Liver (tissue), 8 donors: ENCODE measurements at regions not wholly inside any gene's neighbourhood (a gene's known extent, or its start where the extent isn't known, plus 50 kb on each side); places are given as distances from the start of the nearest gene placed in this dataset.

Experiments used
- DNase-seq: peaks from one replicate; pipeline ENCODE4 v3.0.0-alpha.2; 2017; ENCODE audit warnings: low spot score
- H3K27ac ChIP-seq, 2 donors: one replicate each; pipeline ENCODE4 v1.7.0; 2013; ENCODE audit warnings: inconsistent platforms in 2 of 2, low read length in 2 of 2, control low read depth in 1 of 2, low read depth in 1 of 2, mild to moderate bottlenecking in 1 of 2
- H3K27me3 ChIP-seq, 4 donors: one replicate each; pipeline versions ENCODE4 v1.6.1 to v1.7.0; 2013; ENCODE audit warnings: low read length in 3 of 4, inconsistent platforms in 1 of 4, mild to moderate bottlenecking in 1 of 4, moderate library complexity in 1 of 4; ENCODE audit not compliant: control insufficient read depth in 4 of 4, insufficient read depth in 4 of 4
- H3K36me3 ChIP-seq, 4 donors: one replicate each; pipeline versions ENCODE4 v1.6.1 to v1.7.0; 2013; ENCODE audit warnings: low read length in 3 of 4, mild to moderate bottlenecking in 3 of 4, low read depth in 1 of 4, moderate library complexity in 1 of 4; ENCODE audit not compliant: control insufficient read depth in 4 of 4, insufficient read depth in 3 of 4
- H3K4me1 ChIP-seq, 4 donors: one replicate each; pipeline versions ENCODE4 v1.6.1 to v1.7.0; 2013; ENCODE audit warnings: low read length in 3 of 4, mild to moderate bottlenecking in 3 of 4, moderate library complexity in 1 of 4; ENCODE audit not compliant: control insufficient read depth in 4 of 4, insufficient read depth in 4 of 4
- H3K4me3 ChIP-seq, 3 donors: one replicate each; pipeline versions ENCODE4 v1.6.1 to v1.7.0; 2013; ENCODE audit warnings: low read length in 3 of 3, control low read depth in 1 of 3, low read depth in 1 of 3, mild to moderate bottlenecking in 1 of 3
- H3K9ac ChIP-seq, 2 donors: one replicate each; pipeline ENCODE4 v1.7.0; 2013; ENCODE audit warnings: low read length in 2 of 2, mild to moderate bottlenecking in 2 of 2, moderate library complexity in 2 of 2, control low read depth in 1 of 2, low read depth in 1 of 2
- H3K9me3 ChIP-seq, 4 donors: one replicate each; pipeline versions ENCODE4 v1.6.1 to v1.7.0; 2013; ENCODE audit warnings: low read length in 3 of 4; ENCODE audit not compliant: control insufficient read depth in 4 of 4
- EGR1 ChIP-seq, 2 donors: IDR thresholded peaks; 2 replicates each; pipeline ENCODE4 v1.6.1; 2016 to 2018; ENCODE audit warnings: antibody characterized with exemption in 2 of 2, low read depth in 2 of 2
- FOXA1 ChIP-seq: IDR thresholded peaks from 2 replicates; pipeline ENCODE4 v1.6.1; 2016; ENCODE audit warnings: antibody characterized with exemption
- FOXA2 ChIP-seq: IDR thresholded peaks from 2 replicates; pipeline ENCODE4 v1.6.1; 2016; ENCODE audit warnings: antibody characterized with exemption
- HNF4A ChIP-seq, 2 donors: conservative IDR thresholded peaks; 2 replicates each; pipeline ENCODE4 v1.6.1; 2016; ENCODE audit warnings: antibody characterized with exemption in 2 of 2, mild to moderate bottlenecking in 2 of 2
- HNF4G ChIP-seq: IDR thresholded peaks from 2 replicates; pipeline ENCODE4 v1.6.1; 2016; ENCODE audit warnings: antibody characterized with exemption
- JUND ChIP-seq, 2 donors: IDR thresholded peaks; 2 replicates each; pipeline ENCODE4 v1.6.1; 2016; ENCODE audit warnings: antibody characterized with exemption in 2 of 2
- NR2F2 ChIP-seq: IDR thresholded peaks from 2 replicates; pipeline ENCODE4 v1.6.1; 2016; ENCODE audit warnings: antibody characterized with exemption
- RAD21 ChIP-seq, 2 donors: IDR thresholded peaks; 2 replicates each; pipeline ENCODE4 v1.6.1; 2016; ENCODE audit warnings: antibody characterized with exemption in 2 of 2, mild to moderate bottlenecking in 2 of 2
- RXRA ChIP-seq, 2 donors: IDR thresholded peaks; 2 replicates each; pipeline ENCODE4 v1.6.1; 2017 to 2018; ENCODE audit warnings: antibody characterized with exemption in 2 of 2, mild to moderate bottlenecking in 1 of 2
- SP1 ChIP-seq: IDR thresholded peaks from 2 replicates; pipeline ENCODE4 v1.6.1; 2018; ENCODE audit warnings: antibody characterized with exemption, mild to moderate bottlenecking
- TAF1 ChIP-seq: conservative IDR thresholded peaks from 2 replicates; pipeline ENCODE4 v1.6.1; 2016; ENCODE audit warnings: antibody characterized with exemption, mild to moderate bottlenecking
- YY1 ChIP-seq: IDR thresholded peaks from 2 replicates; pipeline ENCODE4 v1.6.1; 2016; ENCODE audit warnings: antibody characterized with exemption, mild to moderate bottlenecking
- WGBS: extraction: QIAGEN DNeasy Blood & Tissue Kit; methylation state at CpG from one replicate; pipeline ENCODE4 v1.1.7; 2013; 5-methylcytosine and 5-hydroxymethylcytosine counted together
- TF ChIP-seq, protein P1 (sequence below): IDR thresholded peaks from 2 replicates; pipeline ENCODE4 v1.6.1; 2016; ENCODE audit warnings: antibody characterized with exemption
- TF ChIP-seq, protein P2 (sequence below): IDR thresholded peaks from 2 replicates; pipeline ENCODE4 v1.6.1; 2016; ENCODE audit warnings: antibody characterized with exemption, mild to moderate bottlenecking
- TF ChIP-seq, protein P3 (sequence below): IDR thresholded peaks from 2 replicates; pipeline ENCODE4 v1.6.1; 2016; ENCODE audit warnings: antibody characterized with exemption
- TF ChIP-seq, protein P4 (sequence below): fragments of 150-350 bp; IDR thresholded peaks from 2 replicates; pipeline ENCODE4 v1.5.1; 2017; ENCODE audit warnings: improper control_type of control experiment, low read depth, low read length; ENCODE audit not compliant: missing input control
- TF ChIP-seq, protein P5 (sequence below): IDR thresholded peaks from 2 replicates; pipeline ENCODE4 v1.6.1; 2016; ENCODE audit warnings: antibody characterized with exemption
- donor health status: healthy.
- donor health status: healthy.
- donor health status: healthy.
- donor health status: healthy.
- donor health status: healthy.

DNA sequence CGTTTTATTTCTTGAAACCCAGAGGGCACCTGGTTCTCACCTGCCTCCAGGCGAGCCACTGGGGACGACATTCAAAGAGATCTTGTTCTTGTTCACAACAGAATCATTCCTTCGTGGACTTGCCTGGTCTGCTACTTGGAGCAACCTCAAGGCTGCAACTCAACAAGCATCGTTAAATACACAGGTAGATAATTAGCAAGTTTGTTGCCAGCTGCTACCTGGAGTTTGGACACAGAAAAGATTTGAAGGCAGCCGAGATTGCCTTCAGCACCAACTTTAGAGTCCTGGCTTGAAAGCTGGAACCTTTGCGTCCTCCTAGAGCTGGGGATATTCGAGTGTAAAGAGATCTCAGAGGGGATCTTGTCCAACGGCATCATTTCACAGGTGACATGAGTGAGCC lies 89.6 kb upstream of the C7orf33 start:
- TF ChIP-seq HNF4A (conservative IDR thresholded peaks at IDR 0.05), result no peak
- TF ChIP-seq RAD21 (IDR thresholded peaks at IDR 0.05), result no peak
- no peak for TF ChIP-seq NR2F2
- TF ChIP-seq, protein P1, sequence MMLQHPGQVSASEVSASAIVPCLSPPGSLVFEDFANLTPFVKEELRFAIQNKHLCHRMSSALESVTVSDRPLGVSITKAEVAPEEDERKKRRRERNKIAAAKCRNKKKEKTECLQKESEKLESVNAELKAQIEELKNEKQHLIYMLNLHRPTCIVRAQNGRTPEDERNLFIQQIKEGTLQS, result no peak
- no peak for TF ChIP-seq TAF1
- TF ChIP-seq FOXA1, result no peak
- TF ChIP-seq, protein P2, sequence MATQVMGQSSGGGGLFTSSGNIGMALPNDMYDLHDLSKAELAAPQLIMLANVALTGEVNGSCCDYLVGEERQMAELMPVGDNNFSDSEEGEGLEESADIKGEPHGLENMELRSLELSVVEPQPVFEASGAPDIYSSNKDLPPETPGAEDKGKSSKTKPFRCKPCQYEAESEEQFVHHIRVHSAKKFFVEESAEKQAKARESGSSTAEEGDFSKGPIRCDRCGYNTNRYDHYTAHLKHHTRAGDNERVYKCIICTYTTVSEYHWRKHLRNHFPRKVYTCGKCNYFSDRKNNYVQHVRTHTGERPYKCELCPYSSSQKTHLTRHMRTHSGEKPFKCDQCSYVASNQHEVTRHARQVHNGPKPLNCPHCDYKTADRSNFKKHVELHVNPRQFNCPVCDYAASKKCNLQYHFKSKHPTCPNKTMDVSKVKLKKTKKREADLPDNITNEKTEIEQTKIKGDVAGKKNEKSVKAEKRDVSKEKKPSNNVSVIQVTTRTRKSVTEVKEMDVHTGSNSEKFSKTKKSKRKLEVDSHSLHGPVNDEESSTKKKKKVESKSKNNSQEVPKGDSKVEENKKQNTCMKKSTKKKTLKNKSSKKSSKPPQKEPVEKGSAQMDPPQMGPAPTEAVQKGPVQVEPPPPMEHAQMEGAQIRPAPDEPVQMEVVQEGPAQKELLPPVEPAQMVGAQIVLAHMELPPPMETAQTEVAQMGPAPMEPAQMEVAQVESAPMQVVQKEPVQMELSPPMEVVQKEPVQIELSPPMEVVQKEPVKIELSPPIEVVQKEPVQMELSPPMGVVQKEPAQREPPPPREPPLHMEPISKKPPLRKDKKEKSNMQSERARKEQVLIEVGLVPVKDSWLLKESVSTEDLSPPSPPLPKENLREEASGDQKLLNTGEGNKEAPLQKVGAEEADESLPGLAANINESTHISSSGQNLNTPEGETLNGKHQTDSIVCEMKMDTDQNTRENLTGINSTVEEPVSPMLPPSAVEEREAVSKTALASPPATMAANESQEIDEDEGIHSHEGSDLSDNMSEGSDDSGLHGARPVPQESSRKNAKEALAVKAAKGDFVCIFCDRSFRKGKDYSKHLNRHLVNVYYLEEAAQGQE, result no peak
- no peak for TF ChIP-seq HNF4G
- no peak for TF ChIP-seq FOXA2
- TF ChIP-seq, protein P3, sequence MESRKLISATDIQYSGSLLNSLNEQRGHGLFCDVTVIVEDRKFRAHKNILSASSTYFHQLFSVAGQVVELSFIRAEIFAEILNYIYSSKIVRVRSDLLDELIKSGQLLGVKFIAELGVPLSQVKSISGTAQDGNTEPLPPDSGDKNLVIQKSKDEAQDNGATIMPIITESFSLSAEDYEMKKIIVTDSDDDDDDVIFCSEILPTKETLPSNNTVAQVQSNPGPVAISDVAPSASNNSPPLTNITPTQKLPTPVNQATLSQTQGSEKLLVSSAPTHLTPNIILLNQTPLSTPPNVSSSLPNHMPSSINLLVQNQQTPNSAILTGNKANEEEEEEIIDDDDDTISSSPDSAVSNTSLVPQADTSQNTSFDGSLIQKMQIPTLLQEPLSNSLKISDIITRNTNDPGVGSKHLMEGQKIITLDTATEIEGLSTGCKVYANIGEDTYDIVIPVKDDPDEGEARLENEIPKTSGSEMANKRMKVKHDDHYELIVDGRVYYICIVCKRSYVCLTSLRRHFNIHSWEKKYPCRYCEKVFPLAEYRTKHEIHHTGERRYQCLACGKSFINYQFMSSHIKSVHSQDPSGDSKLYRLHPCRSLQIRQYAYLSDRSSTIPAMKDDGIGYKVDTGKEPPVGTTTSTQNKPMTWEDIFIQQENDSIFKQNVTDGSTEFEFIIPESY, result no peak
- TF ChIP-seq, protein P4, sequence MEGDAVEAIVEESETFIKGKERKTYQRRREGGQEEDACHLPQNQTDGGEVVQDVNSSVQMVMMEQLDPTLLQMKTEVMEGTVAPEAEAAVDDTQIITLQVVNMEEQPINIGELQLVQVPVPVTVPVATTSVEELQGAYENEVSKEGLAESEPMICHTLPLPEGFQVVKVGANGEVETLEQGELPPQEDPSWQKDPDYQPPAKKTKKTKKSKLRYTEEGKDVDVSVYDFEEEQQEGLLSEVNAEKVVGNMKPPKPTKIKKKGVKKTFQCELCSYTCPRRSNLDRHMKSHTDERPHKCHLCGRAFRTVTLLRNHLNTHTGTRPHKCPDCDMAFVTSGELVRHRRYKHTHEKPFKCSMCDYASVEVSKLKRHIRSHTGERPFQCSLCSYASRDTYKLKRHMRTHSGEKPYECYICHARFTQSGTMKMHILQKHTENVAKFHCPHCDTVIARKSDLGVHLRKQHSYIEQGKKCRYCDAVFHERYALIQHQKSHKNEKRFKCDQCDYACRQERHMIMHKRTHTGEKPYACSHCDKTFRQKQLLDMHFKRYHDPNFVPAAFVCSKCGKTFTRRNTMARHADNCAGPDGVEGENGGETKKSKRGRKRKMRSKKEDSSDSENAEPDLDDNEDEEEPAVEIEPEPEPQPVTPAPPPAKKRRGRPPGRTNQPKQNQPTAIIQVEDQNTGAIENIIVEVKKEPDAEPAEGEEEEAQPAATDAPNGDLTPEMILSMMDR, result no peak
- no peak for TF ChIP-seq JUND (IDR thresholded peaks at IDR 0.05)
- TF ChIP-seq, protein P5, sequence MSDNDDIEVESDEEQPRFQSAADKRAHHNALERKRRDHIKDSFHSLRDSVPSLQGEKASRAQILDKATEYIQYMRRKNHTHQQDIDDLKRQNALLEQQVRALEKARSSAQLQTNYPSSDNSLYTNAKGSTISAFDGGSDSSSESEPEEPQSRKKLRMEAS, result no peak
- no peak for TF ChIP-seq YY1
- no peak for TF ChIP-seq EGR1 (IDR thresholded peaks at IDR 0.05; ENCODE audit: low read depth in 2 of 2)
- H3K9me3 ChIP-seq, result no peaks in the 10 kb centered on the region
- WGBS, result 59% methylated on average over 9 of the region's 9 CpGs
- H3K9ac ChIP-seq, result no peak overlapping the region
- no peaks in the 10 kb centered on the region for H3K36me3 ChIP-seq
- no peak overlapping the region for H3K4me3 ChIP-seq
- H3K27me3 ChIP-seq, result peaks cover 0 to 4% (median 0%) of the 10 kb centered on the region in 4 donors
- no peaks in the 10 kb centered on the region for H3K4me1 ChIP-seq
- no peak overlapping the region for H3K27ac ChIP-seq
- no peak for DNase-seq

DNA sequence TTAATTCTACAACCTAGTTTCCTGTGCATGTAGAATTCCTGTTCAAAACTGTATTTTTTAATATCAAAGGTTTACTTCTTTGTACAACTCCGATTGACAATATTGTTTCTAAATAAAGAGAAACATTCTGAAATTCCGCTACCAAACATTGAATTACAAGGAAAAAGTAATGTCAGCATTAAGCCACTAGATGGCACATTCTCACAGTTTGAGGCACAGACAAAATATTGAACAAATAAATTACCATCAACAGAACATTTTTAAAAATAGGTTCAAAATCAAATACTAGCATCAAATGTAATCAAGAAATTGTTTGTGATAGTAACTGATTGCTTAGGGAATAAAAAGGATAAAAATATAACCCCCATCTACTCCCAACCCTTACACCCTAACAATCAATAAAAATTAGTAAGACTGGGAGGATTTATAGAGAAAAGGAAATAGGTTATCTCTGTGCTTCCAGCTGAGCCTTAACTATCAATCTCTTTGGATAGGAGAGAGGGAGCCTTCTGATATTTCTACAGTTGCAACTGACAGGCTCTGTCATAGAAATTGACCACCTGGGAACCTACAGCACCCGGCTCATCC lies 86.6 kb upstream of the C7orf33 start:
- Histone ChIP-seq H3K36me3 (no peaks in the 10 kb centered on the region), H3K4me3 (no peak overlapping the region), H3K9ac (no peak overlapping the region), H3K27me3 (peaks cover 0 to 4% (median 0%) of the 10 kb centered on the region in 4 donors), H3K4me1 (no peaks in the 10 kb centered on the region), H3K27ac (no peak overlapping the region), H3K9me3 (no peaks in the 10 kb centered on the region)
- 31% methylated on average over 3 of the region's 3 CpGs for WGBS
- no peak for DNase-seq
- TF ChIP-seq, protein P5, result no peak
- TF ChIP-seq RAD21 (IDR thresholded peaks at IDR 0.05) (peak; percentile 88 to 90), SP1 (no peak), YY1 (no peak), FOXA2 (no peak), RXRA (IDR thresholded peaks at IDR 0.05) (no peak), HNF4A (conservative IDR thresholded peaks at IDR 0.05) (no peak)
- TF ChIP-seq, protein P2, result no peak
- TF ChIP-seq, protein P1, result no peak
- TF ChIP-seq, protein P3, result no peak
